DOHH2 (cell line): ENCODE measurements at regions not wholly inside any gene's neighbourhood (a gene's known extent, or its start where the extent isn't known, plus 50 kb on each side); places are given as distances from the start of the nearest gene placed in this dataset.

ENCODE experiments used
- H3F3A ChIP-seq: fragments of 200-600 bp; sonication (generic), shearing (Covaris generic); 2 replicates; pipeline ENCODE4 v1.6.0; 2016; ENCODE audit warnings: antibody characterized with exemption, mild to moderate bottlenecking; ENCODE audit not compliant: control insufficient read depth, insufficient read depth
- H3K27ac ChIP-seq: fragments of 200-600 bp; sonication (generic); 2 replicates; pipeline ENCODE4 v1.5.1; 2014; ENCODE audit warnings: low read depth, mild to moderate bottlenecking, low read length, moderate library complexity
- H3K27me3 ChIP-seq: fragments of 200-600 bp; sonication (generic); 2 replicates; pipeline ENCODE4 v1.6.1; 2014; ENCODE audit warnings: mild to moderate bottlenecking, low read length, mixed read lengths; ENCODE audit not compliant: control insufficient read depth
- H3K36me3 ChIP-seq: fragments of 200-600 bp; sonication (generic); 2 replicates; pipeline ENCODE4 v1.6.1; 2014; ENCODE audit warnings: mild to moderate bottlenecking, low read length, moderate library complexity, mixed read lengths; ENCODE audit not compliant: control insufficient read depth
- H3K4me1 ChIP-seq: fragments of 200-600 bp; sonication (generic); 2 replicates; pipeline ENCODE4 v1.6.1; 2014; ENCODE audit warnings: mild to moderate bottlenecking, low read length, mixed read lengths; ENCODE audit not compliant: control insufficient read depth
- H3K4me2 ChIP-seq: fragments of 200-600 bp; sonication (generic); 2 replicates; pipeline ENCODE4 v1.6.0; 2014; ENCODE audit warnings: mild to moderate bottlenecking, low read length, moderate library complexity
- H3K4me3 ChIP-seq: fragments of 200-600 bp; sonication (generic); 2 replicates; pipeline ENCODE4 v1.5.1; 2014; ENCODE audit warnings: mild to moderate bottlenecking, low read length, mixed read lengths
- H3K79me2 ChIP-seq: fragments of 200-600 bp; sonication (generic); 2 replicates; pipeline ENCODE4 v1.6.1; 2014; ENCODE audit warnings: mild to moderate bottlenecking, low read length, mixed read lengths; ENCODE audit not compliant: control insufficient read depth
- H3K9me2 ChIP-seq: fragments of 200-600 bp; sonication (generic); replicated peaks from 2 replicates; pipeline ENCODE4 v1.6.1; 2014; ENCODE audit warnings: mild to moderate bottlenecking, low read length, mixed read lengths; ENCODE audit not compliant: control insufficient read depth
- H3K9me3 ChIP-seq: fragments of 200-600 bp; sonication (generic); 2 replicates; pipeline ENCODE4 v1.6.1; 2014; ENCODE audit warnings: antibody characterized with exemption, low read length, mixed read lengths; ENCODE audit not compliant: control insufficient read depth, insufficient read depth
- H4K20me1 ChIP-seq: fragments of 200-600 bp; sonication (generic); 2 replicates; pipeline ENCODE4 v1.6.0; 2014; ENCODE audit warnings: low read depth, mild to moderate bottlenecking, antibody characterized with exemption, low read length, moderate library complexity; ENCODE audit not compliant: control insufficient read depth, insufficient read depth
- CTCF ChIP-seq: fragments of 200-600 bp; sonication (generic); IDR thresholded peaks from one replicate; pipeline ENCODE4 v1.5.1; 2014; ENCODE audit warnings: antibody characterized with exemption, mild to moderate bottlenecking, low read depth, low read length; ENCODE audit not compliant: poor library complexity, severe bottlenecking
- EZH2phosphoT487 ChIP-seq: fragments of 200-600 bp; sonication (generic); IDR thresholded peaks from 2 replicates; pipeline ENCODE4 v1.6.1; 2017; ENCODE audit warnings: borderline replicate concordance, mild to moderate bottlenecking, antibody characterized with exemption, low read length, moderate library complexity, mixed read lengths

- H3F3A ChIP-seq, result no peaks in the 10 kb centered on the region
- no peak for TF ChIP-seq CTCF
- no peak for TF ChIP-seq EZH2phosphoT487
- H3K4me3 ChIP-seq, result no peak overlapping the region
- no peaks in the 10 kb centered on the region for H3K27me3 ChIP-seq
- no peak overlapping the region for H3K27ac ChIP-seq
- H3K36me3 ChIP-seq, result no peaks in the 10 kb centered on the region
- no peak overlapping the region for H3K4me2 ChIP-seq
- H4K20me1 ChIP-seq, result no peaks in the 10 kb centered on the region
- H3K79me2 ChIP-seq, result no peaks in the 10 kb centered on the region
- H3K9me2 ChIP-seq, result no peaks in the 10 kb centered on the region
- H3K9me3 ChIP-seq, result no peaks in the 10 kb centered on the region
- no peaks in the 10 kb centered on the region for H3K4me1 ChIP-seq
Measured at GRCh38 chr4:171169396-171169795, 643.8 kb upstream of the GALNTL6 start.

DNA sequence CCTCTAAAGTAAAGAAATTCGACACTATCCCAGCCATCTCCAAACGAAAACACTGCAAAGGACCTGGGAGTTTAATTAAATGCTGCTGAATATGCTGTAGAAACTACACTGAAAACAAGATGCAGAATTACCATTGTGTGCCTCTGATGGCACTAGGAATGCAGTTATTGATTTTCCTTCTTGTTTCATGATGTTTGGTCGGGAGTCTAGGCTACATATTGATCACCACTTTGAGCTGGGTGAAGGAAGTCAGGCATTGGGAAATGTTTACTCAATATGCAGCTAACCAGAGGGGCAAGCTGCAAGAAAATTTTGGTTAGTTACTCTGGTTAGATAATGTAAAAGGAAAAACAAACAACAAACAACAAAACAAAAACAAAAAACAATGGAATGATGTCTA lies 650.7 kb upstream of the GALNTL6 start:
- no peaks in the 10 kb centered on the region for H4K20me1 ChIP-seq
- H3K79me2 ChIP-seq, result no peaks in the 10 kb centered on the region
- H3K9me2 ChIP-seq, result no peaks in the 10 kb centered on the region
- no peaks in the 10 kb centered on the region for H3K27me3 ChIP-seq
- no peaks in the 10 kb centered on the region for H3K36me3 ChIP-seq
- H3K4me2 ChIP-seq, result no peak overlapping the region
- no peaks in the 10 kb centered on the region for H3F3A ChIP-seq
- H3K4me3 ChIP-seq, result no peak overlapping the region
- no peak overlapping the region for H3K27ac ChIP-seq
- TF ChIP-seq CTCF (no peak), EZH2phosphoT487 (no peak)
- H3K9me3 ChIP-seq, result no peaks in the 10 kb centered on the region
- H3K4me1 ChIP-seq, result no peaks in the 10 kb centered on the region

- Histone ChIP-seq H3K4me1 (no peaks in the 10 kb centered on the region), H3K79me2 (no peaks in the 10 kb centered on the region), H3K27me3 (no peaks in the 10 kb centered on the region), H3F3A (no peaks in the 10 kb centered on the region), H3K4me3 (no peak overlapping the region), H4K20me1 (no peaks in the 10 kb centered on the region), H3K9me3 (no peaks in the 10 kb centered on the region), H3K36me3 (no peaks in the 10 kb centered on the region), H3K27ac (no peak overlapping the region), H3K4me2 (no peak overlapping the region), H3K9me2 (no peaks in the 10 kb centered on the region)
- TF ChIP-seq EZH2phosphoT487, result no peak
- no peak for TF ChIP-seq CTCF
Measured at GRCh38 chr4:171157462-171158082, 655.6 kb upstream of the GALNTL6 start.
